ENCODE measurements at regions not wholly inside any gene's neighbourhood (a gene's known extent, or its start where the extent isn't known, plus 50 kb on each side); places are given as distances from the start of the nearest gene placed in this dataset.

DNA sequence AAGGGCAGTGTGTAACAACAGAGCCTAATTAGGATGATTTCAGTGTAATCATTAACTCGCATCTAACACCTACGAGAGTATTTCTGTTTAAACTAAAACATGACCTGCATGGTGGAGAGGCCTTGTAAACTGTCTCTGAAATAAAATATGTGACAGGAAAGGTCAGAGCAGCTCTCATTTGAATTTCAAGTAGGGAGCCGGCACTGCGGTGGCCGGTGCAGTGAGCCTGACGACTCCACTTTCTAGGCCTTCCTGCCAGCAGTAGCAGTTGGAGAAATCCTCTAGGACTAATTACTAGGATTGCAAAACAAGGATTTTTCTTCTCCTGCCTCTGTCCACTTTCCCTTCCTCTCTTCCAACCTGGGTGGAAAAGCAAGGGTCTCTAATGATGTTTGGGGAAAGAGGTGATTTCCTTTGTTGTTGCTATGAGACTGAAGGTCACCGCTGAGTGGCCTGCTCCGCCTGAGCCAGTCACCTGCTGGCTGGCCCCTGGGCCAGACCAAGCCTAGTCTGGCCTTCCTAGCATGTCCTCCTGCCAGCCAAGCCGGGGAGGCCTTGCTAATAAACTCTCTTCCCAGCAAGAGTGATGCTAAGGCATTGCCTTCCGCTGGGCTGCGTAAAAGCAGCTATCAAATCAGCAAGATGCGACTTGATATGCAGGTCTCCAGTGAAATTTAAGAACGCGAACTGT is 245.7 kb downstream of the PSAT1 start:
- TF ChIP-seq, protein P1, sequence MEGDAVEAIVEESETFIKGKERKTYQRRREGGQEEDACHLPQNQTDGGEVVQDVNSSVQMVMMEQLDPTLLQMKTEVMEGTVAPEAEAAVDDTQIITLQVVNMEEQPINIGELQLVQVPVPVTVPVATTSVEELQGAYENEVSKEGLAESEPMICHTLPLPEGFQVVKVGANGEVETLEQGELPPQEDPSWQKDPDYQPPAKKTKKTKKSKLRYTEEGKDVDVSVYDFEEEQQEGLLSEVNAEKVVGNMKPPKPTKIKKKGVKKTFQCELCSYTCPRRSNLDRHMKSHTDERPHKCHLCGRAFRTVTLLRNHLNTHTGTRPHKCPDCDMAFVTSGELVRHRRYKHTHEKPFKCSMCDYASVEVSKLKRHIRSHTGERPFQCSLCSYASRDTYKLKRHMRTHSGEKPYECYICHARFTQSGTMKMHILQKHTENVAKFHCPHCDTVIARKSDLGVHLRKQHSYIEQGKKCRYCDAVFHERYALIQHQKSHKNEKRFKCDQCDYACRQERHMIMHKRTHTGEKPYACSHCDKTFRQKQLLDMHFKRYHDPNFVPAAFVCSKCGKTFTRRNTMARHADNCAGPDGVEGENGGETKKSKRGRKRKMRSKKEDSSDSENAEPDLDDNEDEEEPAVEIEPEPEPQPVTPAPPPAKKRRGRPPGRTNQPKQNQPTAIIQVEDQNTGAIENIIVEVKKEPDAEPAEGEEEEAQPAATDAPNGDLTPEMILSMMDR (IDR thresholded peaks at IDR 0.05): no peak
- TF ChIP-seq ZFX (IDR thresholded peaks at IDR 0.05; ENCODE audit: borderline replicate concordance): no peak

Data from 22Rv1 (cell line).